Endodermal cell (in vitro differentiated cells): ENCODE measurements at regions not wholly inside any gene's neighbourhood (a gene's known extent, or its start where the extent isn't known, plus 50 kb on each side); places are given as distances from the start of the nearest gene placed in this dataset.

Experiments used
- DNase-seq: peaks from one replicate; pipeline ENCODE4 v3.0.0-alpha.2; 2017
- H3K27ac ChIP-seq: 2 replicates; pipeline ENCODE4 v1.5.1; 2013; ENCODE audit warnings: mild to moderate bottlenecking, low read depth, low read length, moderate library complexity
- H3K27me3 ChIP-seq: 2 replicates; pipeline ENCODE4 v1.6.1; 2013; ENCODE audit warnings: mild to moderate bottlenecking, low read length, moderate library complexity; ENCODE audit not compliant: insufficient read depth, control insufficient read depth, poor library complexity, severe bottlenecking
- H3K36me3 ChIP-seq: 2 replicates; pipeline ENCODE4 v1.7.0; 2013; ENCODE audit warnings: mild to moderate bottlenecking, low read length, moderate library complexity; ENCODE audit not compliant: control insufficient read depth, insufficient read depth
- H3K4me1 ChIP-seq: one replicate; pipeline ENCODE4 v1.7.0; 2013; ENCODE audit warnings: low read length; ENCODE audit not compliant: control insufficient read depth, insufficient read depth
- H3K4me3 ChIP-seq: 2 replicates; pipeline ENCODE4 v1.5.1; 2013; ENCODE audit warnings: mild to moderate bottlenecking, low read length, moderate library complexity
- H3K9ac ChIP-seq: 2 replicates; pipeline ENCODE4 v1.6.1; 2013; ENCODE audit warnings: mild to moderate bottlenecking, low read length, moderate library complexity; ENCODE audit not compliant: poor library complexity, severe bottlenecking; ENCODE audit errors: extremely low read depth
- H3K9me3 ChIP-seq: 2 replicates; pipeline ENCODE4 v1.6.1; 2013; ENCODE audit warnings: mild to moderate bottlenecking, low read length, moderate library complexity; ENCODE audit not compliant: control insufficient read depth
- H3K27ac Mint-ChIP-seq: 2 replicates; pipeline ENCODE4 v1.8.0; 2020; ENCODE audit warnings: mixed read lengths
- H3K27me3 Mint-ChIP-seq: 2 replicates; pipeline ENCODE4 v1.8.0; 2021; ENCODE audit warnings: mild to moderate bottlenecking, mixed read lengths; ENCODE audit not compliant: insufficient read depth
- H3K36me3 Mint-ChIP-seq: 2 replicates; pipeline ENCODE4 v1.8.0; 2020; ENCODE audit warnings: low read depth, mixed read lengths
- H3K4me1 Mint-ChIP-seq: 2 replicates; pipeline ENCODE4 v1.8.0; 2020; ENCODE audit warnings: mixed read lengths
- H3K4me3 Mint-ChIP-seq: 2 replicates; pipeline ENCODE4 v1.8.0; 2020; ENCODE audit warnings: mild to moderate bottlenecking, moderate library complexity, mixed read lengths
- H3K9me3 Mint-ChIP-seq: 2 replicates; pipeline ENCODE4 v1.8.0; 2020; ENCODE audit warnings: mild to moderate bottlenecking, mixed read lengths
- CTCF ChIP-seq: fragments of 200-600 bp; sonication (generic); conservative IDR thresholded peaks from 2 replicates; pipeline ENCODE4 v1.5.0; 2021; ENCODE audit warnings: antibody characterized with exemption, mild to moderate bottlenecking
- WGBS, 2 experiments: methylation state at CpG; one replicate each; pipeline versions ENCODE4 v1.1.5 to v1.1.7; 2013; ENCODE audit warnings: missing lambda C conversion rate in 2 of 2, mixed read lengths in 1 of 2; ENCODE audit not compliant: insufficient coverage in 1 of 2, insufficient read length in 1 of 2; 5-methylcytosine and 5-hydroxymethylcytosine counted together

- TF ChIP-seq CTCF, result no peak
- H3K4me3 ChIP-seq, result no peak overlapping the region
- Mint-ChIP-seq H3K27ac (no peak overlapping the region), H3K36me3 (no peaks in the 10 kb centered on the region), H3K4me1 (peaks cover 6% of the 10 kb centered on the region), H3K27me3 (no peaks in the 10 kb centered on the region), H3K9me3 (no peaks in the 10 kb centered on the region), H3K4me3 (no peak overlapping the region)
- H3K27me3 ChIP-seq, result no peaks in the 10 kb centered on the region
- DNase-seq, result no peak
- WGBS, 2 experiments, result 90 to 100% methylated on average over 2 of the region's 2 CpGs
- no peak overlapping the region for H3K27ac ChIP-seq
- no peaks in the 10 kb centered on the region for H3K36me3 ChIP-seq
- H3K9ac ChIP-seq, result no peak overlapping the region
- H3K4me1 ChIP-seq, result no peaks in the 10 kb centered on the region
- no peaks in the 10 kb centered on the region for H3K9me3 ChIP-seq
These were observed 1015.1 kb upstream of the EEF2KMT start for GRCh38 chr16:6112700-6113099.

GRCh38 chr16:6111390-6111789, 1013.8 kb upstream of the EEF2KMT start:
- H3K36me3 Mint-ChIP-seq, result no peaks in the 10 kb centered on the region

GRCh38 chr16:6110346-6110745, 1012.8 kb upstream of the EEF2KMT start:
- Mint-ChIP-seq H3K27me3 (no peaks in the 10 kb centered on the region), H3K4me3 (no peak overlapping the region), H3K4me1 (peaks cover 6% of the 10 kb centered on the region), H3K9me3 (no peaks in the 10 kb centered on the region), H3K27ac (no peak overlapping the region), H3K36me3 (no peaks in the 10 kb centered on the region)
- Histone ChIP-seq H3K27me3 (no peaks in the 10 kb centered on the region), H3K36me3 (no peaks in the 10 kb centered on the region), H3K9ac (no peak overlapping the region), H3K27ac (no peak overlapping the region), H3K4me3 (no peak overlapping the region), H3K4me1 (no peaks in the 10 kb centered on the region), H3K9me3 (peaks cover 5% of the 10 kb centered on the region)
- WGBS, 2 experiments, result 85 to 100% methylated on average over 3 of the region's 3 CpGs
- no peak for TF ChIP-seq CTCF
- DNase-seq, result no peak

More at GRCh38 chr16:6111390-6111789, 1013.8 kb upstream of the EEF2KMT start:
- Mint-ChIP-seq H3K9me3 (no peaks in the 10 kb centered on the region), H3K4me3 (no peak overlapping the region), H3K4me1 (peaks cover 6% of the 10 kb centered on the region), H3K27ac (no peak overlapping the region), H3K27me3 (no peaks in the 10 kb centered on the region)
- Histone ChIP-seq H3K4me1 (no peaks in the 10 kb centered on the region), H3K36me3 (no peaks in the 10 kb centered on the region), H3K4me3 (no peak overlapping the region), H3K9me3 (peaks cover 5% of the 10 kb centered on the region), H3K27ac (no peak overlapping the region), H3K27me3 (no peaks in the 10 kb centered on the region), H3K9ac (no peak overlapping the region)
- TF ChIP-seq CTCF, result no peak
- WGBS, 2 experiments, result 90 to 92% methylated on average over 1 of the region's 1 CpG
- DNase-seq, result no peak
